ENCODE measurements at regions not wholly inside any gene's neighbourhood (a gene's known extent, or its start where the extent isn't known, plus 50 kb on each side); places are given as distances from the start of the nearest gene placed in this dataset.

GRCh38 chr14:83282706-83283105 lies 1749.1 kb upstream of the SEL1L start:
- TF ChIP-seq CTCF (IDR thresholded peaks at IDR 0.05; ENCODE audit: poor library complexity, severe bottlenecking) (no peak), EP300 (conservative IDR thresholded peaks at IDR 0.05; ENCODE audit: poor library complexity, severe bottlenecking) (no peak), POLR2AphosphoS5 (IDR thresholded peaks at IDR 0.05) (no peak)
